ENCODE measurements at regions not wholly inside any gene's neighbourhood (a gene's known extent, or its start where the extent isn't known, plus 50 kb on each side); places are given as distances from the start of the nearest gene placed in this dataset.

GRCh38 chr18:46379323-46379950, 275.3 kb downstream of the HAUS1 start:
- no peak overlapping the region for H3K4me3 ChIP-seq
- in situ Hi-C loops (cut with MboI; ENCODE audit: low sequenced_read_pairs in 4 of 4) (loop anchor here in 1 of 4 donors (25.0 kb wide), 2 partner anchors 92 to 108 kb away; no protein-coding TSS in a partner anchor), intact Hi-C loops (cut with DNase I; ENCODE audit: low total_unique reads) (no loop called here)
- no peak overlapping the region for H3K27ac ChIP-seq
- no peaks in the 10 kb centered on the region for H3K4me1 ChIP-seq
- no peaks in the 10 kb centered on the region for H3K27me3 ChIP-seq
- no peaks in the 10 kb centered on the region for H3K9me3 ChIP-seq
- no peak for ATAC-seq
- no peak for TF ChIP-seq CTCF (IDR thresholded peaks at IDR 0.05 in 4 of 5, conservative IDR thresholded peaks at IDR 0.05 in 1 of 5)
- no peaks in the 10 kb centered on the region for H3K36me3 ChIP-seq
- DNase-seq = no peak

GRCh38 chr18:46385124-46385523, 271.9 kb downstream of the LOXHD1 start:
- H3K4me3 ChIP-seq = no peak overlapping the region
- H3K4me1 ChIP-seq = peaks cover 26 to 28% of the 10 kb centered on the region in 2 donors
- intact Hi-C loops (cut with DNase I; ENCODE audit: low total_unique reads) (no loop called here), in situ Hi-C loops (cut with MboI; ENCODE audit: low sequenced_read_pairs in 4 of 4) (loop anchor here in 1 of 4 donors (25.0 kb wide), 2 partner anchors 98 to 102 kb away; no protein-coding TSS in a partner anchor)
- H3K36me3 ChIP-seq = no peaks in the 10 kb centered on the region
- H3K9me3 ChIP-seq = no peaks in the 10 kb centered on the region
- DNase-seq = no peak
- TF ChIP-seq CTCF (IDR thresholded peaks at IDR 0.05 in 4 of 5, conservative IDR thresholded peaks at IDR 0.05 in 1 of 5) = no peak
- no peak for TF ChIP-seq POLR2A (IDR thresholded peaks at IDR 0.05)
- H3K27me3 ChIP-seq = no peaks in the 10 kb centered on the region
- H3K27ac ChIP-seq = no peak overlapping the region
- ATAC-seq = no peak

- no peaks in the 10 kb centered on the region for H3K9me3 ChIP-seq
- H3K4me3 ChIP-seq = no peak overlapping the region
- intact Hi-C loops (cut with DNase I; ENCODE audit: low total_unique reads) (no loop called here), in situ Hi-C loops (cut with MboI; ENCODE audit: low sequenced_read_pairs in 4 of 4) (loop anchor here in 1 of 4 donors (25.0 kb wide), 2 partner anchors 99 to 101 kb away; no protein-coding TSS in a partner anchor)
- TF ChIP-seq CTCF (IDR thresholded peaks at IDR 0.05 in 4 of 5, conservative IDR thresholded peaks at IDR 0.05 in 1 of 5) (no peak), POLR2A (IDR thresholded peaks at IDR 0.05) (no peak)
- peak; percentile 28 to 35 for ATAC-seq
- peak overlapping the region in 1 of 4 donors; percentile 62 for H3K27ac ChIP-seq
- H3K4me1 ChIP-seq = peaks cover 26 to 28% of the 10 kb centered on the region in 2 donors
- peak in 1 of 2 donors; percentile 21 for DNase-seq
- H3K27me3 ChIP-seq = no peaks in the 10 kb centered on the region
- H3K36me3 ChIP-seq = no peaks in the 10 kb centered on the region
Observed at GRCh38 chr18:46386788-46387187, 270.2 kb downstream of the LOXHD1 start.

GRCh38 chr18:46387441-46388131, 269.4 kb downstream of the LOXHD1 start:
- Histone ChIP-seq H3K4me1 (peaks cover 26 to 28% of the 10 kb centered on the region in 2 donors), H3K27me3 (no peaks in the 10 kb centered on the region), H3K36me3 (no peaks in the 10 kb centered on the region), H3K4me3 (no peak overlapping the region), H3K27ac (peak overlapping the region; percentile 18 to 62 (median 46)), H3K9me3 (no peaks in the 10 kb centered on the region)
- DNase-seq (peak in 1 of 2 donors; percentile 52), ATAC-seq (peak; percentile 60 to 82)
- intact Hi-C loops (cut with DNase I; ENCODE audit: low total_unique reads) (no loop called here), in situ Hi-C loops (cut with MboI; ENCODE audit: low sequenced_read_pairs in 4 of 4) (loop anchor here in 1 of 4 donors (25.0 kb wide), 2 partner anchors 100 kb away; no protein-coding TSS in a partner anchor)
- no peak for TF ChIP-seq CTCF (IDR thresholded peaks at IDR 0.05 in 4 of 5, conservative IDR thresholded peaks at IDR 0.05 in 1 of 5)
- no peak for TF ChIP-seq POLR2A (IDR thresholded peaks at IDR 0.05)
